ENCODE measurements at regions not wholly inside any gene's neighbourhood (a gene's known extent, or its start where the extent isn't known, plus 50 kb on each side); places are given as distances from the start of the nearest gene placed in this dataset.

DNA sequence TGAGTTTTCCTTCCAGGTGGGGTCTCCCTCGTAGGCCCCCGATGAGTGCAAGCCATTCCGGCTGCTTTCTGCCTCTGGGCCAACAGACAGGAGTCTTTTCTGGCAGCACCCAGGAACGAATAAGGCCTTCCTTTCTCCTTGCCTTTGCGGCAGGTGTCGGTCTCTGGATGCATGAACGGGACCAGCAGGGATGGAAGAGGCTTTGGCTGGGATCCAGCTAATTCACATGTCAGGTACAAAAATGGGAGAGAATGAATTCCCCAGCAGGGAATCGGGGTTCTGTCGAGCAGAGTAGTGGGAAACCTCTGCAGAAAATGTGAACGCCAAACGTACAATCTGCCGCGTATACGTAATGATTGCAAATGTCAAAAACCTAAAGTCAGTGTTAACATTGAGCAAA lies 146.1 kb upstream of the TBL1X start:
- H3K27me3 ChIP-seq (ENCODE audit: control insufficient read depth, insufficient read depth, low read length): no peaks in the 10 kb centered on the region
- TF ChIP-seq, protein P1, sequence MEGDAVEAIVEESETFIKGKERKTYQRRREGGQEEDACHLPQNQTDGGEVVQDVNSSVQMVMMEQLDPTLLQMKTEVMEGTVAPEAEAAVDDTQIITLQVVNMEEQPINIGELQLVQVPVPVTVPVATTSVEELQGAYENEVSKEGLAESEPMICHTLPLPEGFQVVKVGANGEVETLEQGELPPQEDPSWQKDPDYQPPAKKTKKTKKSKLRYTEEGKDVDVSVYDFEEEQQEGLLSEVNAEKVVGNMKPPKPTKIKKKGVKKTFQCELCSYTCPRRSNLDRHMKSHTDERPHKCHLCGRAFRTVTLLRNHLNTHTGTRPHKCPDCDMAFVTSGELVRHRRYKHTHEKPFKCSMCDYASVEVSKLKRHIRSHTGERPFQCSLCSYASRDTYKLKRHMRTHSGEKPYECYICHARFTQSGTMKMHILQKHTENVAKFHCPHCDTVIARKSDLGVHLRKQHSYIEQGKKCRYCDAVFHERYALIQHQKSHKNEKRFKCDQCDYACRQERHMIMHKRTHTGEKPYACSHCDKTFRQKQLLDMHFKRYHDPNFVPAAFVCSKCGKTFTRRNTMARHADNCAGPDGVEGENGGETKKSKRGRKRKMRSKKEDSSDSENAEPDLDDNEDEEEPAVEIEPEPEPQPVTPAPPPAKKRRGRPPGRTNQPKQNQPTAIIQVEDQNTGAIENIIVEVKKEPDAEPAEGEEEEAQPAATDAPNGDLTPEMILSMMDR (IDR thresholded peaks at IDR 0.05; ENCODE audit: low read depth, low read length): no peak
- no peak for DNase-seq (ENCODE audit: low read depth, low spot score)
- no peak overlapping the region for H3K27ac ChIP-seq (ENCODE audit: low read depth, low read length)
- H3K4me3 ChIP-seq (ENCODE audit: low read depth, low read length): no peak overlapping the region
- CTCF ChIA-PET: no interaction called here
- no peaks in the 10 kb centered on the region for H3K9me3 ChIP-seq (ENCODE audit: control insufficient read depth, insufficient read depth, low read length)
- POLR2A ChIA-PET: no interaction called here

DNA sequence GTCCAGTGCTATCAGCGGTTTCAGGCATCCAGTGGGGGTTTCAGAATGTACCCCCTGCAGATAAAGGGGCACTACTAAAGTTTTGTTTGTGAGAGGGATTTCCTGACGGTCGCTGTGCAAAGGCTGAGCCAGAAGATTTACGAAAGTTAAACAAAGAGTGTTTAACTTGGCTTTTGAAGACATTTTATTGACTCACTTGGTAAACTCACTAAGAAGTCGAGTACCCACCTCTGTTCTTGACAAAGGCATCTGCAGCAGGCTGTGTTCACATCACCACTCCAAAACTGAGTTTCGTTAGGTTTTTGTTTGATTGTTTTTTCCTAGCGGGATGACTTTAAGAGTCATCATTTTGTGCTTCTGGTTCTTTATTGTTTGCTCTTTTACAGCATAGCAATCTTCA lies 143.9 kb upstream of the TBL1X start:
- Histone ChIP-seq H3K27me3 (ENCODE audit: control insufficient read depth, insufficient read depth, low read length) (no peaks in the 10 kb centered on the region), H3K4me3 (ENCODE audit: low read depth, low read length) (no peak overlapping the region), H3K9me3 (ENCODE audit: control insufficient read depth, insufficient read depth, low read length) (no peaks in the 10 kb centered on the region), H3K27ac (ENCODE audit: low read depth, low read length) (no peak overlapping the region)
- TF ChIP-seq, protein P1 (IDR thresholded peaks at IDR 0.05; ENCODE audit: low read depth, low read length): no peak
- CTCF ChIA-PET: no interaction called here
- DNase-seq (ENCODE audit: low read depth, low spot score): no peak
- POLR2A ChIA-PET: interaction anchor here (0.6 kb wide), 1 partner anchor 10 kb away, joined by 6 read pairs; no protein-coding TSS in a partner anchor

DNA sequence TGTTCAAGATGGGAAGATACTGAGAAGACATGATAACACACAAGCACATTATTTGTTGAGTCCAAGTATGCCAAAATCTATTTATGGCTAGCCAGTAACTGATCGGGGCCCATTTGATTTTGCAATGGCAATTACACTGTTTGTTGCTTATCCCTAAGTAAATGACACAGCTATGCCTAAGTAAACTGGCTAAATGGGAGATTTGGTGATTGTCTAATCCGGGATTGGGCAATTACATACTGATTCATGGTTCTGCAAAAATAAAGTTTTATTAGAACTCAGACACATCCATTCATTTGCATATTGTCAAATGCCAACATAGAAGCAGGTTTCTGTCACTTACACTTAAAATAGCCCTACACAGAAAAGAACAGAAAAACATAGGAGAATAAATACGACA lies 140.2 kb upstream of the TBL1X start:
- Histone ChIP-seq H3K27me3 (ENCODE audit: control insufficient read depth, insufficient read depth, low read length) (no peaks in the 10 kb centered on the region), H3K4me3 (ENCODE audit: low read depth, low read length) (no peak overlapping the region), H3K27ac (ENCODE audit: low read depth, low read length) (no peak overlapping the region), H3K9me3 (ENCODE audit: control insufficient read depth, insufficient read depth, low read length) (no peaks in the 10 kb centered on the region)
- ChIA-PET CTCF (no interaction called here), POLR2A (no interaction called here)
- TF ChIP-seq, protein P1 (IDR thresholded peaks at IDR 0.05; ENCODE audit: low read depth, low read length): no peak
- no peak for DNase-seq (ENCODE audit: low read depth, low spot score)

DNA sequence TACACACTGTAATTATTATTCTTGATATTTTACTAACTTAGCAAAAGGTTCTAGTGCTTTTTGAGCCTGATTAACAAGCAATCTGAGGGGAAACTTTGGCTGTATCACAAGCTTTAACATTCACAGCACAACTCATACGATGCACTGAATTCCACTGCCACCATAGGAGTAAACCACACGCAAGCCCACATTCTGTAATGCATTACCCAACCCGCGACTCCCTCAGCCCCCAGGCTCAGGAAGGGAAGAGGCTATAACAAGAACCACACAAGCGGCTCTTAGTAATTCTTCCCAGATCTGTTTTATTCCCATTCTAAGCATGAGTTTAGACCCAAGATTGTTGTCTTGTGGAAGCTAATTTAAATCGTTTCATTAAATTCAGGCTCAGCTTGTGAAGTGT lies 138.5 kb upstream of the TBL1X start:
- H3K27me3 ChIP-seq (ENCODE audit: control insufficient read depth, insufficient read depth, low read length): no peaks in the 10 kb centered on the region
- ChIA-PET POLR2A (no interaction called here), CTCF (no interaction called here)
- no peak overlapping the region for H3K4me3 ChIP-seq (ENCODE audit: low read depth, low read length)
- no peak overlapping the region for H3K27ac ChIP-seq (ENCODE audit: low read depth, low read length)
- no peaks in the 10 kb centered on the region for H3K9me3 ChIP-seq (ENCODE audit: control insufficient read depth, insufficient read depth, low read length)
- DNase-seq (ENCODE audit: low read depth, low spot score): no peak
- TF ChIP-seq, protein P1 (IDR thresholded peaks at IDR 0.05; ENCODE audit: low read depth, low read length): no peak

DNA sequence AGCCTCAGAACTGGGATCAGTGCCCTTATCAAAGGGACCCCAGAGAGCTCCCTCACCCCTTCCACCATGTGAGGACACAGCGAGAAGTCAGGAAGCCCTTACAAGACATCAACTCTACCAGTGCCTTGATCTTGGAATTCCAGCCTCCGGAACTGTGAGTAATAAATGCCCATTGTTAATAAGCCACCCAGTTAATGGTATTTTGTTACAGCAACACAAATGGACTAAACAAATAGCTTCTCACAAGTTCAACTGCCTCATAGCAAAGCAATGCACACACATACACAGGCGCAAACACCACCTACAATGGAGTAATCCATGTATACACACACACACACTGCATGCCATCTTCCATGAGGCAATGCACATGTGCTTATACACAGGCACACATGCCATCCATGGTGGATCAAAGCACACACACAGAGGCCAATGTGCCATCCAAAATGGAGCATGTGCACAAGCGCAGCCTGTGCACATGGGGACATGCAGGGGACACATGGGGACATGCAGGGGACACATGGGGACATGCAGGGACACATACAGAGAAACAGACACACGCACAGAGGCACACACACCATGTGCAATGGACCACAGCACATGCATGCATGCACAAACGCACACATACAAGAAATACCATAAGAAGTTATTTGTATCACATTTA lies 137.6 kb upstream of the TBL1X start:
- ChIA-PET CTCF (no interaction called here), POLR2A (no interaction called here)
- DNase-seq (ENCODE audit: low read depth, low spot score): no peak
- Histone ChIP-seq H3K4me3 (ENCODE audit: low read depth, low read length) (no peak overlapping the region), H3K27ac (ENCODE audit: low read depth, low read length) (peak overlapping the region; percentile 21), H3K9me3 (ENCODE audit: control insufficient read depth, insufficient read depth, low read length) (no peaks in the 10 kb centered on the region), H3K27me3 (ENCODE audit: control insufficient read depth, insufficient read depth, low read length) (no peaks in the 10 kb centered on the region)
- TF ChIP-seq, protein P1 (IDR thresholded peaks at IDR 0.05; ENCODE audit: low read depth, low read length): no peak

Data from AG04450 (cell line).